PC-9 (cell line): ENCODE measurements at regions not wholly inside any gene's neighbourhood (a gene's known extent, or its start where the extent isn't known, plus 50 kb on each side); places are given as distances from the start of the nearest gene placed in this dataset.

ENCODE experiments used
- BruUV-seq: library from RNA; stranded (reverse); fragments of 400-500 nt; replicated peaks from 2 replicates; lab custom pipeline; 2021; lab: Mats Ljungman, UMichigan
- CTCF ChIA-PET: fragments of 300-600 bp; sonication (Branson Sonifier 250); formaldehyde crosslinking; loops from one replicate; lab custom pipeline; 2022; ENCODE audit warnings: antibody characterized with exemption; lab: Charles Lee
- POLR2A ChIA-PET: fragments of 300-600 bp; sonication (Branson Sonifier 250); formaldehyde crosslinking; loops from one replicate; lab custom pipeline; 2022; ENCODE audit warnings: antibody characterized with exemption; ENCODE audit not compliant: unreplicated experiment; lab: Charles Lee
- DNase-seq, 2 experiments: peaks; one replicate each; pipeline versions ENCODE4 v3.0.0 to v3.0.0-alpha.2; 2015 to 2022; ENCODE audit warnings: mixed read lengths in 1 of 2
- H2AFZ ChIP-seq: fragments of 200-600 bp; sonication (generic); 2 replicates; pipeline ENCODE4 v1.8.1; 2017; ENCODE audit warnings: antibody characterized with exemption
- H3F3A ChIP-seq: fragments of 200-600 bp; sonication (generic); 2 replicates; pipeline ENCODE4 v1.8.1; 2017; ENCODE audit warnings: antibody characterized with exemption, mild to moderate bottlenecking, low read depth; ENCODE audit not compliant: insufficient read depth
- H3K27ac ChIP-seq: fragments of 200-600 bp; sonication (generic); 2 replicates; pipeline ENCODE4 v1.6.1; 2016; ENCODE audit warnings: mixed run types
- H3K27me3 ChIP-seq: fragments of 200-600 bp; sonication (generic); 2 replicates; pipeline ENCODE4 v1.6.1; 2016; ENCODE audit warnings: low read depth, mixed run types; ENCODE audit not compliant: insufficient read depth
- H3K36me3 ChIP-seq: fragments of 200-600 bp; sonication (generic); 2 replicates; pipeline ENCODE4 v1.6.1; 2016; ENCODE audit warnings: low read depth, mixed run types
- H3K4me1 ChIP-seq: fragments of 200-600 bp; sonication (generic); replicated peaks from 2 replicates; pipeline ENCODE4 v1.6.1; 2016; ENCODE audit warnings: mixed run types; ENCODE audit not compliant: insufficient read depth
- H3K4me2 ChIP-seq: fragments of 200-600 bp; sonication (generic); 2 replicates; pipeline ENCODE4 v1.6.1; 2017; ENCODE audit warnings: mixed run types
- H3K4me3 ChIP-seq: fragments of 200-600 bp; sonication (generic); 2 replicates; pipeline ENCODE4 v1.6.1; 2016; ENCODE audit warnings: mixed run types
- H3K79me2 ChIP-seq: fragments of 200-600 bp; sonication (generic); 2 replicates; pipeline ENCODE4 v1.6.1; 2017; ENCODE audit warnings: low read depth, mixed run types
- H3K9me2 ChIP-seq: fragments of 200-600 bp; sonication (generic); 2 replicates; pipeline ENCODE4 v1.8.1; 2017; ENCODE audit warnings: mild to moderate bottlenecking; ENCODE audit not compliant: insufficient read depth
- H3K9me3 ChIP-seq: fragments of 200-600 bp; sonication (generic); 2 replicates; pipeline ENCODE4 v1.8.1; 2016; ENCODE audit warnings: low read depth; ENCODE audit not compliant: insufficient read depth
- H4K20me1 ChIP-seq: fragments of 200-600 bp; sonication (generic); 2 replicates; pipeline ENCODE4 v1.8.1; 2017; ENCODE audit not compliant: insufficient read depth
- EZH2 ChIP-seq: fragments of 200-600 bp; sonication (generic); IDR thresholded peaks from 2 replicates; pipeline ENCODE4 v1.8.0; 2017; ENCODE audit warnings: antibody characterized with exemption, low read depth
- intact Hi-C: fragments of 100-400 bp; cut with micrococcal nuclease; formaldehyde crosslinking; loops from one replicate; pipeline ENCODE4 v1.10.0; 2022; ENCODE audit not compliant: unreplicated experiment
- TF ChIP-seq, protein P1 (sequence below): fragments of 200-600 bp; sonication (generic); conservative IDR thresholded peaks from 2 replicates; pipeline ENCODE4 v1.6.1; 2017; ENCODE audit warnings: mixed run types, antibody characterized with exemption, mild to moderate bottlenecking, moderate library complexity

DNA sequence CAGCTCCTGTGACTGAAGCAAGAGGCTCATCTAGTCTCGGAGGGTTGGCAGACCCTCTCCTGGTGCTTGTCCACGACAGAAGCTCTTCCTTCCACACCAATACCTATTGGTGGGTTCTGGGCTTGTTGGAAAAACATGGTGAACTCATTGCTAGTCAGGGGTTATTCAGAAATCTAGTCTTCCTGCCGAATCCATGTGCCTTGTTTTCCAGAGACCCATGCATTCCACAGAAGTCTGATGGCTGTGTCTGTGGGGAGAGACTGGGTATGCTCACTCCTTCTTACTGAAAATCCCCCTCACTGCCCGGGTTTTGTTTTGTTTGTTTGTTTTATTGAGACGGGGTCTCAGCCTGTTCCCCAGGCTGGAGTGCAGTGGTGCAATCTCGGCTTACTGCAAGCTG lies 138.3 kb downstream of the DNAJB6 start:
- Histone ChIP-seq H4K20me1 (no peaks in the 10 kb centered on the region), H3K4me1 (0 out of 2 replicates have a peak, but pooled peaks cover 4% of the 10 kb centered on the region), H3K27me3 (peaks cover 74% of the 10 kb centered on the region), H3K9me2 (no peaks in the 10 kb centered on the region), H3K4me2 (no peak overlapping the region), H3K79me2 (no peaks in the 10 kb centered on the region), H3F3A (no peaks in the 10 kb centered on the region), H2AFZ (no peak overlapping the region), H3K27ac (no peak overlapping the region), H3K4me3 (no peak overlapping the region), H3K36me3 (no peaks in the 10 kb centered on the region), H3K9me3 (peaks cover 12% of the 10 kb centered on the region; the same call in 1 of the 2 replicates)
- POLR2A ChIA-PET = no interaction called here
- no TSS peak for BruUV-seq
- no peak for TF ChIP-seq EZH2
- TF ChIP-seq, protein P1, sequence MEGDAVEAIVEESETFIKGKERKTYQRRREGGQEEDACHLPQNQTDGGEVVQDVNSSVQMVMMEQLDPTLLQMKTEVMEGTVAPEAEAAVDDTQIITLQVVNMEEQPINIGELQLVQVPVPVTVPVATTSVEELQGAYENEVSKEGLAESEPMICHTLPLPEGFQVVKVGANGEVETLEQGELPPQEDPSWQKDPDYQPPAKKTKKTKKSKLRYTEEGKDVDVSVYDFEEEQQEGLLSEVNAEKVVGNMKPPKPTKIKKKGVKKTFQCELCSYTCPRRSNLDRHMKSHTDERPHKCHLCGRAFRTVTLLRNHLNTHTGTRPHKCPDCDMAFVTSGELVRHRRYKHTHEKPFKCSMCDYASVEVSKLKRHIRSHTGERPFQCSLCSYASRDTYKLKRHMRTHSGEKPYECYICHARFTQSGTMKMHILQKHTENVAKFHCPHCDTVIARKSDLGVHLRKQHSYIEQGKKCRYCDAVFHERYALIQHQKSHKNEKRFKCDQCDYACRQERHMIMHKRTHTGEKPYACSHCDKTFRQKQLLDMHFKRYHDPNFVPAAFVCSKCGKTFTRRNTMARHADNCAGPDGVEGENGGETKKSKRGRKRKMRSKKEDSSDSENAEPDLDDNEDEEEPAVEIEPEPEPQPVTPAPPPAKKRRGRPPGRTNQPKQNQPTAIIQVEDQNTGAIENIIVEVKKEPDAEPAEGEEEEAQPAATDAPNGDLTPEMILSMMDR = no peak
- DNase-seq = no peak
- CTCF ChIA-PET = no interaction called here
- intact Hi-C loops = no loop called here

DNA sequence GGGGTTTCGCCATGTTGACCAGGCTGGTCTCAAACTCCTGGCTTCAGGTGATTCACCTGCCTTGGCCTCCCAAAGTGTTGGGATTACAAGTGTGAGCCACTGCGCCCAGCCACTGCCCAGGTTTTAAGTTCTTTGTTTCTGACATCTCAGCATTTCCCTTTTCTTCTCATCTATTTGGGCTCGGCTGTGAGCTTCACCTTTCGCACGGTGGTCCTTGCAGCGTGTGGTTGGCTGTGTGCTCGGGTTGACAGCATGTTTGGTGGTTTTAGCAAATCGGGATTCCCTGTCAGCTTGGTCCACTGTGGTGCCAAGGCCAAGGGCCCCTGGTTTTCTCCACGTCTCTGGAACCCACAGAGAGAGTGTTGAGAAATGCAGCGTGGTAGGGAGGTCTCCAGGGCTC lies 138.8 kb downstream of the DNAJB6 start:
- no peaks in the 10 kb centered on the region for H4K20me1 ChIP-seq
- no peak overlapping the region for H3K4me2 ChIP-seq
- TF ChIP-seq EZH2 = no peak
- no peak for DNase-seq
- CTCF ChIA-PET = no interaction called here
- no peak overlapping the region for H3K27ac ChIP-seq
- H3K79me2 ChIP-seq = no peaks in the 10 kb centered on the region
- no TSS peak for BruUV-seq
- H3K9me2 ChIP-seq = no peaks in the 10 kb centered on the region
- 0 out of 2 replicates have a peak, but pooled peaks cover 4% of the 10 kb centered on the region for H3K4me1 ChIP-seq
- POLR2A ChIA-PET = no interaction called here
- H3K9me3 ChIP-seq = peaks cover 12% of the 10 kb centered on the region; the same call in 1 of the 2 replicates
- peaks cover 74% of the 10 kb centered on the region for H3K27me3 ChIP-seq
- no peak overlapping the region for H2AFZ ChIP-seq
- H3K4me3 ChIP-seq = no peak overlapping the region
- H3F3A ChIP-seq = no peaks in the 10 kb centered on the region
- intact Hi-C loops = no loop called here
- H3K36me3 ChIP-seq = no peaks in the 10 kb centered on the region

DNA sequence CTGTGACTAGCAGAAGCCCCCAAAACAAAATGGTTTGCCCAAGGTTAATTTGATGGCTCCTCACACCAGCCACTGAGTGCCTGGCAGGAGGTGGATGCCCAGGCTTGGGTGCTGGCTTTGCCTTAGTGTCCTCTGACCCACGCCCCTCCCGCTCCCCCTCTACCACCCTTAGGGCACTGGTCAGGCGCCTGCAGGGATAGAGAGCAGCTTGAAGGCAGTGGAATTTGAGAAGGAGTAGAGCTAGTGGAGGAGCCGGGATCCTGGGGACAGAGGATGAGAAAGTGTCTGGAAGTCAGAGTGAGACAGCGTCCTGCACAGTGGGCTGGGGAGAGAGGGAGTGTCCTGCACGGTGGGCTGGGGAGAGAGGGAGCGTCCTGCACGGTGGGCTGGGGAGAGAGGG lies 139.4 kb downstream of the DNAJB6 start:
- no peaks in the 10 kb centered on the region for H3K79me2 ChIP-seq
- H4K20me1 ChIP-seq = no peaks in the 10 kb centered on the region
- intact Hi-C loops = no loop called here
- H3K36me3 ChIP-seq = no peaks in the 10 kb centered on the region
- no peak overlapping the region for H3K4me2 ChIP-seq
- TF ChIP-seq, protein P1 = no peak
- TF ChIP-seq EZH2 = no peak
- H3F3A ChIP-seq = peaks cover 2% of the 10 kb centered on the region; the same call in 1 of the 2 replicates
- POLR2A ChIA-PET = no interaction called here
- no peaks in the 10 kb centered on the region for H3K9me2 ChIP-seq
- H3K27ac ChIP-seq = no peak overlapping the region
- CTCF ChIA-PET = no interaction called here
- no peak for DNase-seq
- H2AFZ ChIP-seq = no peak overlapping the region
- H3K4me1 ChIP-seq = 0 out of 2 replicates have a peak, but pooled peaks cover 4% of the 10 kb centered on the region
- H3K4me3 ChIP-seq = no peak overlapping the region
- peaks cover 12% of the 10 kb centered on the region; the same call in 1 of the 2 replicates for H3K9me3 ChIP-seq
- H3K27me3 ChIP-seq = peaks cover 69% of the 10 kb centered on the region
- no TSS peak for BruUV-seq
